Endothelial cell of hepatic sinusoid (primary cell): ENCODE measurements at regions not wholly inside any gene's neighbourhood (a gene's known extent, or its start where the extent isn't known, plus 50 kb on each side); places are given as distances from the start of the nearest gene placed in this dataset.

Experiments used
- in situ Hi-C: cut with HindIII; loops from 2 replicates; pipeline ENCODE4 v1.10.0; 2017; ENCODE audit warnings: low sequenced_read_pairs

- in situ Hi-C loops = no loop called here
Observed at GRCh38 chr9:687994-688393, 153.5 kb upstream of the DMRT1 start.

- in situ Hi-C loops = no loop called here
Observed at GRCh38 chr9:690517-691111, 150.9 kb upstream of the DMRT1 start.

GRCh38 chr9:691825-692400 is 149.6 kb upstream of the DMRT1 start:
- in situ Hi-C loops = no loop called here

GRCh38 chr9:692636-693129 is 148.8 kb upstream of the DMRT1 start:
- in situ Hi-C loops = no loop called here

DNA sequence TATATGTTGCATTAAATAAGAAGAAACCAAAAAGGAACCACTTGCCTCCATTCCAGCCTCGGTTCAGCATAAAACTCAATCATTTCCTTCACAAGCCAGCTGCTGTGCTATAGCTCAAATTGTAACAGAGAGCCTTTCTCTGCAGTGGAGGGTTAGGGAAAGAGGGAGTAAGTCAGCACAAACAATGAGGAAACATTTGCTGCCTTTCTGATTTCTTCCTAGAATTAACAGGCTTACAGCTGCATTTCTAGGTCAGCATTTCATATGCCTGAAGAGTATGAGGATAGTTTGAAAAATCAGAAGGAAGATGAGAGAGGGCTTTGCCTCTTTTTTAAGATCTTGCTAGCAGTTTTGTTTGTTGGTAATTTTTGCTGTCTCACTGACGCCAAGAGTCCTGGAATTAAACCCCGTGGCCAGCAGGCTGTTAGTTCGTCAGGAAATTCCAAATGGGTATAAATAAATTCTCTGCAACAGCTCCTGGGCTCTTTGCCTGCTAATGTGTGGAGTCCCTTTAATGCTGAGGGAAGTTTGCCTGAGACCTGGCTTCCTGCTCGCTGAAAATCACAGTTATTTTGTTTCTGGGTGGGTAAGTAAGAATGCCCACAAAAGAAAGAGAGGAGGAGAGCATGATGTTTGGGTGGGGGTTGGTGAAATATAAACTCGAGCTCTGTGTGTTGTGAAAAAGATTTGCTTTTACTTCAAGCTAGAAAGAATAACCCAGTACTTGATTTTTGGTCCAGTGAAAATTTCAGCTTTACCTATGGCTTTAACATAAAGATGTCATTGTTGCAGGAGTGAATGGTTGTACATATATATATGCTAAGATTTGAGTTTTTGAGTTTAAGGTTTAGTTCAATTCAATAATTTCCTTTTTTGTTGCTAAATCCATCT is 148.1 kb upstream of the DMRT1 start:
- in situ Hi-C loops = no loop called here

- in situ Hi-C loops = no loop called here
Observed at GRCh38 chr9:694092-694402, 147.4 kb upstream of the DMRT1 start.

DNA sequence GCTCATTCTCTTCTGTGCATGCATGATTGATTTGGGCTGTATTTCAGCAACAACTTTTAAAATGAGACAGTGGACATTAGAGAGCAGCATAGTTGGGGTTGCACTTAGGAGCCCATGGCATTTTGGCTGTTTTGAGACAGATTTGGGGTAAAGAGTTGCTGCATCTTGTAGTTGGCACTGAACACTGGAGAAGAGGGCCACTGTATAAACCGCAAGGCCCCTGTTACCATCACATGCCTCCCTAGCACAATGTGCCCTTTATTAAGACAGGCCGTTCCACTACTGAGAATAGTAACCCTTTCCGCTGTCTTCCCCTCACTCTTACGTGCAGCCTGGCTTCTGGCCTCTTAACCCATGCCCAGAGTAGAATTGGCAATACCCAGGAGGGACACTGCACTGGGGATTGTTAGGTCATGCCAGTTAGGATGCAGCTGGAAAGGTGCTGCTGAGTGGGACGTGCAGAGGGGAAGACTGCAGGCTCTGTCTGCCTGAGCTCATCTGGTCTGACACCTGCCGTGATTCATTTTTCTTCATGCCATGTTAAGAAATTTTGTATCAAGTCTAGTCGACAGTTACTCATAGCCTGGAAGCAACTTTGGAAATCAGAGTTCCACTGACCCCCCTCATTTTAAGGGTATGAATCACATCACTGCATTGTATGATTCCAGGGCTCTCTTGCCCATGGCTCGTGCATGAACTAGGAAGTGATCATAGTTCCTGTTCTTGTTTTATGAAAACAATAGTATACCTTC is 146.9 kb upstream of the DMRT1 start:
- in situ Hi-C loops = no loop called here

- in situ Hi-C loops = no loop called here
Observed at GRCh38 chr9:695252-695651, 146.2 kb upstream of the DMRT1 start.

DNA sequence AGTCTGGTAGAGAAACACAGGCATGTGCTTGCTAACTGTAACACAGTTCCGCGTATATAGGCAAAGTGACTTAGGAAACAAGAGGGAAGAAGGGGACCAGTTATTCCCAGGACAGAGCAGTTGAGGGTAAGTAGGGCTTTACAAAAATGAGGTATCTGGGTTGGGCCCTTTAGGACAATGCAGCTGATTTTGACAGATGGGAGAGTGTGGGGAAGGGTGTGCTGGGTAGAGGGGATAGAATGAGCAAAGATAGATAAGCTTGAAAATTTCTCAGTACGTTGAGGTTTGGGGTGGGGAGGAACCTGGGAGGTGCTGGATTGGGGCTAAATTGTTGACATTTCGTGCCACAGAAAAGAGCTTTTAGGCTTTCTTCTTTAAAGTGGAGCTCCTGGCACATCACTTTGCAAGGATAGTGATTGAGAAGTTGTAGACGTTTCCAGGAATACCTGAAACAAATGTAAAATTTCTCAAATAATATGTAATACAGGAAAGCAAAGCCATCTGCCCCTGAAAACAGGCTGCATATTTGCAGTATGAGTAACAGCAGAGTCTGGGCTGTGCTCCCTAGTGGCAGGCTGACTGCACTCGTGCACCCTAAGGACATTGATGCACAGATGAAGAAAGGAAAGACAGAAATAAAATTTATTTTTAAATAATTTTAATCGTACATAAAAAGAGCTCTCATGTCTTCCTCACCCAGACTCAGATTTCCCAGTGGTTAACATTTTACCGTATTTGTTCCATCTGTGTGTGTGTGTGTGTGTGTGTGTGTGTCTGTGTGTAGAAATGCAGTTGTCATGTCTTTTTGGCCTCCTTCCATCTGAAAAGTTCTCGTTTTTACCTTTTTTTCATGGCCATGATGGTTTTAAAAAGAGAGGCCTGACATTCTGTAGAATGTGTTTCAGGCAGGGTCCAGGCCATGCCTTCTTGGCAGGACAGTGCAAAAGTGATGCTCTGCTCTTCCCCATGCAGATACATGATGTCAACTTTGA is 144.9 kb upstream of the DMRT1 start:
- in situ Hi-C loops = no loop called here

GRCh38 chr9:698276-698675 is 143.2 kb upstream of the DMRT1 start:
- in situ Hi-C loops = no loop called here

GRCh38 chr9:698954-699353 is 142.5 kb upstream of the DMRT1 start:
- in situ Hi-C loops = no loop called here

GRCh38 chr9:699396-699795 is 142.1 kb upstream of the DMRT1 start:
- in situ Hi-C loops = no loop called here

DNA sequence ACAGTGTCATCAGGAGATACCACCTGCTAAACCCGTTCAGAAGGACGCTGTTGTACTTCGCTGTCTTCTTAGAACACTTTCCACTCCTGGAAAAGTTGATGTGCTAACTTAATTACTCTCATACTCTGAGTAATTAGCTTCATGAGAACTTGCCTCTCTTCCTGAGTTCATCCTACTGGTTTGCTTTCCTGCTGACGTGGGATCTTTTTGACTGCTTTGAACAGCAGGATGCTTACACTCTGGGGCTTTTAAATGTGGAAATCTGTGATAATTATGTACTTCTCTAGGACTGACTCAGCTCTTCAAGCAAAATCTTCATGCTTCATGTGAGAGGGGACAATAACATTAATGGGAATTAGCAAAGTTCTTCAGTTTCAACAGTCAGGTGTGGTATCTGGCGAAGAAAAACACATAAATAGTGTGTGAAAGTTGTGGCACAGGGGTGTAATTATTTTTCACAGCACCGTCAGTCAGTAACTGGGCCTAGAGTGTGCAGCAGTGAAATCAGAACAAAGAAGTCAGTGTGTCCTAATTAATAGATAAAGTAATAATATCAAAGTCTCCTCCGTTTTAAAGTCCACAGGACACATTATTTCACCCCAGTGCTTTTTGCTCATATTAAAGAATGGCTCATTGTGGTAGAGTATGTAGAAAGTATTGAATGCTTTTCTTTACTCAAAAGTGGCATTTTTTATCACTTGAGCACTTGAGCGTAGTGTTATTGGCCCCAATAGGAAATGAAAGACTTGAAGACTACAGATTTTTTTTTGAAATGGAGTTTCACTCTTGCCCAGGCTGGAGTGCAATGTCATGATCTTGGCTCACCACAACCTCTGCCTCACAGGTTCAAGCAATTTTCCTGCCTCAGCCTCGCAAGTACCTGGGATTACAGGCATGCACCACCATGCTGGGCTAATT is 140.9 kb upstream of the DMRT1 start:
- in situ Hi-C loops = loop anchor here (5.0 kb wide), 1 partner anchor 52 kb away; no protein-coding TSS in a partner anchor

DNA sequence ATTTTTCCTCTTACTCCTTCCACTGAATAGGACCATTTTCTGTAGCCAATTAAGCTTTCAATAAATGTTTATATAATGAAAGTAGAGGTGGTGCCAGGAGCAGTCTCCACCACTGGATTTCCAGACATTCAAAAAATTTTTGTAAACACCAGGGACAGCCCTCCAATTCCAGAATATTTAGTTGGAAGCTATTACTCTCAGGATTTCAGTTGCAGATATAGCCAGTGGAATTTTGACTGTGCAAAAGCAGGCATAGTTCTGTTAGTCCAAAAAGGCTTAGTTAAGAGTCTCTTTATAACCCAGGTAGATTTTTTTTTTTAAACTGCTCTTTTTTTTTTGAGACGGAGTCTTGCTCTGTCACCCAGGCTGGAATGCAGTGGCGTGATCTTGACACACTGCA is 138.1 kb upstream of the DMRT1 start:
- in situ Hi-C loops = loop anchor here (5.0 kb wide), 1 partner anchor 49 kb away; no protein-coding TSS in a partner anchor

GRCh38 chr9:706073-706472 is 135.4 kb upstream of the DMRT1 start:
- in situ Hi-C loops = no loop called here

GRCh38 chr9:706606-707459 is 134.7 kb upstream of the DMRT1 start:
- in situ Hi-C loops = no loop called here

GRCh38 chr9:708182-708550 is 133.3 kb upstream of the DMRT1 start:
- in situ Hi-C loops = no loop called here
